GM19351 (cell line): ENCODE measurements at regions not wholly inside any gene's neighbourhood (a gene's known extent, or its start where the extent isn't known, plus 50 kb on each side); places are given as distances from the start of the nearest gene placed in this dataset.

ENCODE experiments used
- ATAC-seq: cut with Tn5 transposase; IDR thresholded peaks from one replicate; pipeline ENCODE4 v1.9.1; 2021; ENCODE audit warnings: mild to moderate bottlenecking, moderate library complexity; ENCODE audit not compliant: unreplicated experiment

DNA sequence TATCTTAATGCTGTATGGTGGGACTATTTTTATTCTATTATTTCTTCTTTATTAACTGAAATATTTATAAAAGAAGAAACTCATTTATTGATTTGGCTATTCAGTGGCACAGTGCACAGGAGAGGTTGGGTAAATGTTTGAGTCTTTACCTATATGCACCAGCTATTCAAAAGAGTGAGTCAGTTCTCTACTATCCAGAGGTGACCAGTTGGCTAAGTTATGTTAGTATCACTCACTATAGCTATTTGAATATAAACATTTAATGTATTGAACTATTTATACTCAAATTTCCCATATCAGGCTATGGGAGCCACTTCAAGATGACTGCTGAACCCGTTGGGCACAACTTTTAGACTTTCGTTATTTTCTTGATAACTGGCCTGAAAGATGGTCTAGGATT, 106.1 kb upstream of the VEGFC start:
- no peak for ATAC-seq

DNA sequence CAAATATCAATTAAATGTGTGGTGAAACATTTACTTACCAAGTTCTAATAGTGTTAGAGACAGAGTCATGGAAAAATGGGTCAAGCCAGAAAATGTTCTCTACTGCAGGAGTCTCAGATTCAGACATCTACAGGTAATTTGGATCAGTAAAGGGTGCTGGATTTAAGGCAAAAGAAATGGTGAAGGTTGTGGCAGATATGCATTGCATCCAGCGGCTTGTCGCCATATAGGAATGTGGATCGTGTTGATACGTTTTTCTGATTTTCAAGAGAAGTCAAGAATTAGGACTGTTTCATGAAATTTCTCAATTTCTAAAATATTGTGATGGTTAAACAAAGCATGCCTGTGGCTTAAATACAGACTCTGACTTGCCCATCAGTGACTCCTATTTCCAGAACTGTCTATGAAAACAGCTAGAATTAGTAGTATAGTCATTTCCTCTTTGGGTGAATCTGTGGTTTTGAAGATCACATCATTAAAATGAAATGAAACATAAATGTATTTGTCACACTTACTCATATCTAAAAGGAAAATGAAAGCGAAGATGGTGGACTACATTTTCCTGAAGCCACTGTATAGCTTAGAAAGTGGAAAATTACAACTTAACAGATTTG, 110.1 kb upstream of the VEGFC start:
- ATAC-seq, result peak; percentile 96

- no peak for ATAC-seq
Observed at GRCh38 chr4:176906709-176907108, 114.0 kb upstream of the VEGFC start.

DNA sequence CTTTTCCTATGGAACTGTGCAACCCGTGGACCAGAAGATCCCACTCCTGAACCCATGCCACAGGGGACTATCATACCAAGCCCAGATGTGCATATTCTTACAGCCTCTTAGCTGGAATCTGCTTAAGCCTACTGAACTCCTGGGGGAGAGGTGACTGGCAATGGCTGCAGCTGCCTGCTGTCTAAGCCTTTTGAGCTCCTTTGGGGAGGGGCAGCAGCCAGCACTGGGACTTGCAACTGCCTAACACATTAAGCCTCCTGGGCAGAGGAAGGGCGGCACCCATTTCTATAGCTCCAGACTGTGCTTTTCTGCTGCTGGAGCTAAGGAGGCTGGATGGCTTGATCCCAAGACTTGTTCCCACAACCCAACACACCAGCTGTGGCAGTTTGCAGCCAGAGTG, 117.9 kb upstream of the VEGFC start:
- no peak for ATAC-seq

DNA sequence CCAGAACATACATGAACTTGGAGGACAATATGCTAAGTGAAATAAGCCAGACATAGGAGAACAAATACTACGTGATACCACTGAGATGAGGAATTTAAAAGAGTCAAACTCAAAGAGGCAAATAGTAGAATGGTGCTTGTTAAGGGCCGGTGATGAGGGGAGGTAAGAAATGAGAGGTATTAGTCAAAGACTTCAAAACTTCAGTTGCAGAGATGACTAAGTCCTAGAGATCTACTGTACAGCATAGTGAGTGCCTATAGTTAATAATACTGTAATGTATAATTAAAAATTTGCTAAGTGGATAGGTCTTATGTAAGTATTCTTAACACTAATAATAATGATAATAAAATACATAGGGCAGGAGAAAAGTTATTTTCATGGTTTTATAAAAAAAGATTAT, 126.9 kb upstream of the VEGFC start:
- ATAC-seq, result no peak

DNA sequence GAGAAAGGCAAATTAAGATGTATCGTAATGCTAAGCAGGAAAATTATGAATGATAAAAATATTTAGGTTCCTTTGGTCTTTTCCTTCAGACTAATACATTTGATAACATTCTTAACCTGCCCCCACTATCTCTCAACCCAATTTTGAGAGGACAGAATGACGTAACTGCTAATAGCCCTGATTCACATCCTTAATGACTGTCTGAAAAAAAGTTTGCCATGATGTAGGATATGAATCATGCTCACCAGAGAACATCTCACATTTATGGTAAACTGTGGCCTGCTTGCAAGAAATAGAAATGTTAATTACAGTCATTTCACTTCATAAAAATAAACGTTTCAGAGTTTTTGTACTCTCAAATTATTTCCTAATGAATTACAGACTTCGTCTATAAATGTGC, 128.0 kb upstream of the VEGFC start:
- ATAC-seq, result no peak

DNA sequence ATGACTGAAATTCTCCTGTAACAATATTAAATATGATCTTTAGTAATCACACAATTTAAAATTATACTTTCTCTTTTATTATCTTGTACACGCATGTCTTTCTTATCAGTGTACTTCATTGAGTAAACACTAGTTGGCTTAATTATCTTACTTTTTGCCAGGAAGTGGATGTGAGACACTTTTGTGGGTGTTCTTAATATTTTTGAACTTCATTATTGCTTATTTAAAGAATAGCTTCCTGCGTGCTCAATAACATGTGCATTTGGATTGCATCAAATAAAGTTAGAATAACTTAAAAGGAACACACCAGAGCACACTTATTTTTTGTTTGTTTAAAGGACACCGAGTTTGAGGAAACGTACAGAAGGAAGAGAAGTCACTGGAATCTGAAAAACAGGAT, 128.5 kb upstream of the VEGFC start:
- ATAC-seq, result no peak

GRCh38 chr4:176924238-176924637, 131.5 kb upstream of the VEGFC start:
- no peak for ATAC-seq

DNA sequence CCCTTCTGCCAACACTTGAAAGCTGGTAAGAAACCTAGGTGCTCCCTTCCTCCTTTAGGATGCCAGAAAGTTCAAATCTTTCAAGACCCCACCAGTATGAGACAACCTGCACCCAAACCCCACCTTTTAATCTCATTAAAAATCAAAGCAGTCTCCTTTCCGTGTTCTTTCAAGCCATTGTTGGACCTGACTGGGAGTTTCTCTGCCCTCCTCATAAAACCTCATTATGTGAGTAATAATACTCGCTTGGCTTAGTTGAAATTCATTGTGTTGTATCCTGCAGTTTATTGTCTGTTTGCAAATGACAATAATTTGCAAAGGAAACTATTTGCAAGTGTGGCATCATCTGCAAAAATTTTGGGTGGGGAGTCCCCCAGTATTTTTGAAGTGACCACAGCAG, 133.2 kb upstream of the VEGFC start:
- ATAC-seq, result no peak

GRCh38 chr4:176927117-176927516, 134.4 kb upstream of the VEGFC start:
- ATAC-seq, result no peak

GRCh38 chr4:176927664-176928063, 134.9 kb upstream of the VEGFC start:
- ATAC-seq, result no peak

DNA sequence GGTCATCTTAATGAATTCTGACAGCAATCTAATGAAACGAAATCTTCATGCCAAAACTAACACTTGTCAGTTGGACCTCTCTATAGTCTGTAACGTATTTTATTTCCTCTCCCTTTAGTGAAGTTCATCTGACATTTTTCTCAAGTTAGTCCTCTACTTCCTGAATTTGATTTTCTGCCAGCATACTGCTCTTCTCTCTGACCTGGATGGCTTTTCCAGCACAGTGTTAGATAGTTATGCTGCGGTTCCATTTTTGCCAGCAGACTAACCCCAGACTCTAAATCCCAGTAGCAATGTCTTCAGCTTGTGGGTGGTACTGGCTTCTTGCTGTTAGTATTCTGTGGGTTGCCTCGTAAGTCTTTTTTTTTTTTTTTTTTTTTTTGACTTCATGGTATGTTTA, 146.7 kb upstream of the VEGFC start:
- no peak for ATAC-seq

DNA sequence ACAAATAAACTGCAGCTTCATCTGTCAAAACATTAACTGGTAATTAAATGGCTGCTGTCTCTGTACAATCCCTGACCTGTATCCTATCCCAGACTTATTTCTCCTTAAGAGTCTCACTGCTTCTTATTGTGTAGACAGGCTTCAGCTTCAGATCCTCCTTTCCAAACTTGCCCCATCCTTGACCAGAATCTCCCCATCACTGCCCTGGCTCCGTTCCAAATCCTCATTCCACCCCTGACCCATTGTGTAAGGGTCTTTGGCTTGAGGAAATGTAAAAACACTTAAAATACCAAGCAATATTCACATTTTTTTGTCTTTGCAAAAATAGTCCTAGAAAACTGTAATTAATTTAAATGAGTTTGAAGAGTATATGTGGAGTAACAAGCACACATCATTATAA, 152.6 kb upstream of the VEGFC start:
- ATAC-seq, result no peak

- ATAC-seq, result no peak
Observed at GRCh38 chr4:176949029-176949428, 156.3 kb upstream of the VEGFC start.

- ATAC-seq, result no peak
Observed at GRCh38 chr4:176953021-176953420, 160.3 kb upstream of the VEGFC start.

GRCh38 chr4:176957353-176958118, 164.8 kb upstream of the VEGFC start:
- no peak for ATAC-seq

- no peak for ATAC-seq
Observed at GRCh38 chr4:176959980-176960379, 167.3 kb upstream of the VEGFC start.

GRCh38 chr4:176963121-176963520, 170.4 kb upstream of the VEGFC start:
- ATAC-seq, result no peak

DNA sequence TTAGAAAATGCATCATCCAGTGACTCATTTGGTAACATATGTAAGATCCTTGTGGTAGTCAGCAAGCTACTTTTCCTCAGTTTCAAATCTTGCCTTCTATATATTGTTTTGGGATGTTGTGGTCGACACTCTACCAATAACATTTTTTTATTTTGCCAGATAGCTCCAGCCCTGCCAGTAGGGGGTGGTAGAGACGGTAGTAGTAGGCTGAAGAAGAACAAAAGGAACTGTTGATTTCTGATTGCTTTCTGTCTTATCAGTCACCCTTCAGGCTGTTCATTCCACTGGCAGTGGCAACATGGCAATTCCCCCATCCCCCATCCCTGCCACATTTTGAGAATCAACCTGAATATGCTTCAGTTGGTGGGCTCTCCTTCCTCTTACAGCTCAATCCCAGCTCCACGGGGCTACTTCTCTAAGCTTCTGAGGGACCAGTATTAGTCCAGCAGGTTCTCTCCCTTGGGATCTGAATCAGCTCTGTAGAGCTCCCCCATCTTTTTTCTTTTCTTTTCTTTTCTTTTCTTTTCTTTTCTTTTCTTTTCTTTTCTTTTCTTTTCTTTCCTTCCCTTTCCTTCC, 171.5 kb upstream of the VEGFC start:
- ATAC-seq, result peak; percentile 75

DNA sequence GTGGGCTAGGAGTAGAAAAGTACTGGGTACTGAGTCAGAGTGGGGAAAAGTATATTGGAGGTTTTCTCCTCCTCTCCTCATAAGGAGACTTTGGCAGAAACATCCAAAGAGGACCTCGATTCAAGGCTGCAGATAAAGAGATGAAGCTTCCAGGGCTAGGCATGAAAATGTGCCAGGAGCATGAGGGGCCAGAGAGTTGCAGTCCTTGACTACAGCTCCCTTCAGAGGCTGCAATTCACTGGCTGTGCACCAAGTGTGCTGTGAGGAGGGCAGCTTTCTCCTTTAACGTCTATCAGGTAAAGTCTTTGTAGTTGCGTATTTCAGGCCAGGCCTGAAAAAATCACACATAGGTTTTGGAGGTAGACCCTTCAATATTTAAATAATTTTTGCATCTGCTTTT, 174.9 kb upstream of the VEGFC start:
- ATAC-seq, result no peak

- no peak for ATAC-seq
Observed at GRCh38 chr4:176968094-176968493, 175.4 kb upstream of the VEGFC start.

DNA sequence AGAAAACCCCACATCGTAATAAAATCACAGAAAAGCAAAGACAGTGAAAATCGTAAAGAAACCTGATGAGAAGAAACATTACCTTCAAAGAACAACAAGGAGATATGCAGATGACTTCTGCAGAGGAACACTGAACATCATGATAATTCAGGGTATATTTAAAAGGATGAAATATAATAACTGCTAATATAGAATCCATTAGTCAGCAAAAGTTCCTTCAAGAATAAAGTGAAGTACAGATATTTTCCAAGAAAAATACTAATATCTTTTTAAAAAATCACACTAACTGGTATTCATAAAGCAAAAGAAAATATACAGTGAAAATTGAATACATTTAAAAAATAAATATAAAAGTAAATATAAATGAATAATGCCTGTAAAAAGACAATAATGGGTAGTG, 176.3 kb upstream of the VEGFC start:
- no peak for ATAC-seq
